HG02759 (cell line): ENCODE measurements at regions not wholly inside any gene's neighbourhood (a gene's known extent, or its start where the extent isn't known, plus 50 kb on each side); places are given as distances from the start of the nearest gene placed in this dataset.
"Not testable (repeated sequence)": the region's sequence is repeated elsewhere in the genome, so short reads cannot be mapped to it uniquely, and the experiment has no call there.

Source experiments
- ATAC-seq: cut with Tn5 transposase; IDR thresholded peaks from one replicate; pipeline ENCODE4 v1.9.1; 2021; ENCODE audit warnings: mild to moderate bottlenecking, moderate library complexity; ENCODE audit not compliant: unreplicated experiment

DNA sequence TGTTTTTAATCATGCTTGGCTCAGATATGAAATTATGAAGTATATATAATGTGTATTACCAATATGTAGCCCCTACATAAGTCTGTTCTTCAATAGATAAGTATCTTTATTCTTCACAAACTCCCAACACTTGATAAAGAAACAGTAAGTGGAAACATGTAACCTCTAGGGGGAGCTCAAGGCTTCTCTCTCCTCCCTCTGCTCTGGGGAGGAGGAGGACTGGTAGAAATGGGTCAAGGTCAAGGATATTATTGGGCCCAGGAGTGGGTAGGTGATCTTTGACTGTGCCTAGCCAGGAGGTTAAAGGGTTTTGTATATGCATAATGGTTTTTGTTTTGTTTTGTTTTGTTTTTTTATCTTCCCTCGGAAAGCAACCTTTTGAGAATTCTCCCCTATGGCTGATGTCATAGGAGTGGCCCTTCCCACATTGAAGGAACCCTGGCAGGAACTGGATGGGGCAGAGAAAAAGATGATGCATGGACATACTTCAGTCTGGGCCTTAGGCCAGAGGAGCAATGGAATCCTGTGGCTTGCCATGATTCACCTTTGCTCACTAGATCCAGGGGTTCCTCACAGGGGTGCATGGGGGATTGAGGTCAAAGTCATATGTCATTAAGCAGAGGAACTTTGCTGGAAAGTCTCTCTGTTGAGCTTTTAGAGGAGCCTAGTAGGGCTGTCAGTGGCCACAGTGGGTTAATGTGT is 460.3 kb downstream of the MID1IP1 start:
- ATAC-seq, result peak; percentile 42

GRCh38 chrX:39262641-39263040 is 461.4 kb downstream of the MID1IP1 start:
- no peak for ATAC-seq

- ATAC-seq, result no peak
Measured at GRCh38 chrX:39264023-39264422, 462.8 kb downstream of the MID1IP1 start.

DNA sequence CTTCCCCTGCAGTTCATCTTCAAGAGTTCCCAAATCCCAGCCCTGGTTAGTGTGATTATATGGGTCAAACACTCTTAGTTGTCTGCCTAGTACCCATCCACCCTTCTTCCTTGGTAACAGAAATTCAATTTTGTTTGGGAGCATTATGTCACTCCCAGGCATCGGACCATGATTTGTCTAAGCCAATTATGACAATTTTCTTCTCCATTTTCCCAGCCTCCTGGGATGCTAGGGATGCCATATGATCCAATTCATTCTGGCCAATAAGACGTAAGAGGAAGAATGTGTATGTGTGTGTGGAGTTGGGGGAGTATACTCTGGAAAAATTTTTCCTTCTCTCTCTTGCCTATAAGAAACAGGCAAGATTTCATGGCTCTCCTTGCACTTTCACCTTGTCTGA is 465.9 kb downstream of the MID1IP1 start:
- no peak for ATAC-seq

GRCh38 chrX:39268207-39268606 is 466.9 kb downstream of the MID1IP1 start:
- ATAC-seq, result no peak

DNA sequence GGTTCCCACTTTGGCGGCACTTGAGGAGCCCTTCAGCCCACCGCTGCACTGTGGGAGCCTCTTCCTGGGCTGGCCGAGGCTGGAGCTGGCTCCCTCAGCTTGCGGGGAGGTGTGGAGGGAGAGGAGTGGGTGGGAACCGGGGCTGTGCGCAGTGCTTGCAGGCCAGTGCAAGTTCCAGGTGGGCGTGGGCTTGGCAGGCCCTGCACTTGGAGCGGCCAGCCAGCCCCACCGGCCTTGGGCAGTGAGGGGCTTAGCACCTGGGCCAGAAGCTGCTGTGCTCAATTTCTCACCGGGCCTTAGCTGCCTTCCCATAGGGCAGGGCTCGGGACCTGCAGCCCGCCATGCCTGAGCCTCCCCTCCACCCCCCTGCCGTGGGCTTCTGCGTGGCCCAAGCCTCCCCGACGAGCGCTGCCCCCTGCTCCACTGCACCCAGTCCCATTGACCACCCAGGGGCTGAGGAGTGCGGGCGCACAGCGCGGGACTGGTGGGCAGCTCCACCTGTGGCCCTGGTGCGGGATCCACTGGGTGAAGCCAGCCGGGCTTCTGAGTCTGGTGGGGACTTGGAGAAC is 474.3 kb downstream of the MID1IP1 start:
- ATAC-seq, result no peak

- not testable (repeated sequence) for ATAC-seq
Measured at GRCh38 chrX:39277685-39278390, 476.6 kb downstream of the MID1IP1 start.

DNA sequence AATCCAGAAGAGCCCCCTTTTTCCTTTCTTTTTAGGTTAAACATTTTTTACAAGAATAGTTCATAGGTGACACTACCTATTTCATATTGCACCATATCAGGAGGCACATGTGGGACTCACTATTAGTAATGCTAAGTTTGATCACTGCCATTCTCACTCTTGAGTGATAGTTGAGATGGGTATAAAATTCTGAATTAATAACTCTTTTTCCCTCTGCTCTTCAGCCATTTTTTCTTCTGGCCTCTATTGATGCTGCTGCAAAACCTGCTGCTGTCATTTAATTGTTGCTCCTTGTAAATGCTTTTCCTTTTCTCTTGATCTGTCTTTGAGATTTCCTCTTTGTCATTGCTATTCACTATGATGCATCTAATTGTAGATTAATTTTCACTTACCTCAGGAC is 482.0 kb downstream of the MID1IP1 start:
- ATAC-seq, result no peak

GRCh38 chrX:39288592-39288991 is 487.3 kb downstream of the MID1IP1 start:
- ATAC-seq, result no peak

GRCh38 chrX:39289827-39290226 is 488.6 kb downstream of the MID1IP1 start:
- ATAC-seq, result no peak

DNA sequence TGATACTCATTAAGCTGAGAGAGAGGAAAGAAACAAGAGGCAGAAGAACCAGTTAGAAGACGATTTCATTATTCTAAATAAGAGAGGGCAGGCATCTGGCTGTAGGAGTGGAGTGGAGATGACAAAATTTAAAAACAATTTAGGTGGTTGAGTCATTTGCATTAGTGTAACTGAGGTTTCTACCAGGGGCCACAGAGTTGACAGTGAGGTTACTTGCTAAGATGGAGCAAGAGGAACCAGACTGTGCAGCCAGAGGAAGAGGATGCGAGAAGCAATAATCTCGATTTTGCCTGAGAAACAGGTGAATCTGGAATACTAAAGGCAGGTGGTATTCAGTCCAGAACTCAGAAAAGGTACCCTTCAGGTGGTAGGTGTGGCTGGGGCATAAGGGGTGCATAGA is 491.9 kb downstream of the MID1IP1 start:
- ATAC-seq, result no peak

DNA sequence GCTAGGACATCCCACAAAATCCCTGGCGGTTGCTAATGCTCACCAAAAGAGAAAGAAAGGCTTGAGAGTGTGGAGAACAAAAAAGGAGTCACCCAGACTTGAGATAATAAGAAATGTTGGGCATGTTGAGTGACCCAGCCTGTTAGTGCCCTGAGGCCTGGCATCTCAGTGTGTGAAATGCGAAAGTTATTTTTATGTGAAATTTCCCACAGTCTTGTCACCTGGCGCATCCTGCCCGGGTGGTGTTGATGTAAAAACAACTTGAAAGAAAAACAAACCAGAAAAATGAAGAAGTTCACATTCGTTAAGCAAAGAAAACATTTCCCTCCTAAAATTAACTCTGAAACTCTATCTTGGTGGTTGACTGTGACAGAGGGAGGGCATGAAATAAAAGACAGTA is 495.2 kb downstream of the MID1IP1 start:
- ATAC-seq, result no peak

- ATAC-seq, result no peak
Measured at GRCh38 chrX:39298821-39299220, 497.6 kb downstream of the MID1IP1 start.

- no peak for ATAC-seq
Measured at GRCh38 chrX:39299615-39300014, 498.4 kb downstream of the MID1IP1 start.

DNA sequence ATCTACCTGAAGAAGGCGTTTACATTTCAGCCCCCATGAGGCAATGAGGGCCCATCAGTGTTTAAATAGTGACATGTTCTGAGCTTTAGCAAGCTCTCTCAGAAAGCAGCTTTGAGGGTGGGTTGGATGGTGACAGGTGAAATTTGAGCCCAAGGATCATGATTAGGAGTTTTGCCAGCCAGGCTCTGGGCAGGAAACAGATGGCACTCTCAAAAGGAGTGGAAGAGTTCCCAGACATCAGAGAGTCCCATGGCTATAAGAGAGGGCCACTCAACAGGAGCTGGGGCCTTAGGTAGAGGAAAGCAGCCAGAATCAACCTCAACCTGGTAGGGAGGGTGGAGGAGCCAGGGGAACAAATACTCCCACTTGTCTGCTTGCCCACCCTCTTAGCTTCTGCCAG is 499.8 kb downstream of the MID1IP1 start:
- no peak for ATAC-seq

DNA sequence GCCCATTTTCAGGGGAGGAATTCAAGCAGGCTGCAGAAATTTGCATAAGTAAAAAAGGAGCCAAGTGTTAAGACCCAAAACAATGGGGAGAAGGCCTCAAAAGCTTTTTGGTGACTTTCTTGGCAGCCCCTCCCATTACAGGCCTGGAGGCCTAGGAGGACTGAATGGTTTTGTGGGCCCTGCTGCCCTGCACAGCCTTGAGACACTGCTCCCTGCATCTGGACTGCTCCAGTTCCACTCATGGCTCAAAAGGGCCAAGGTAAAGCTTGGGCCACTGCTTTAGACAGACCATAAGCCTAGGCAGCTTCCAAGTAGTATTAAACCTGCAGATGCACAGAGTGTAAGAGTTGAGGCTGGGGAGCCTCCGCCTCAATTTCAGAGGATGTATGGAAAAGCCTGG is 501.6 kb downstream of the MID1IP1 start:
- ATAC-seq, result no peak

DNA sequence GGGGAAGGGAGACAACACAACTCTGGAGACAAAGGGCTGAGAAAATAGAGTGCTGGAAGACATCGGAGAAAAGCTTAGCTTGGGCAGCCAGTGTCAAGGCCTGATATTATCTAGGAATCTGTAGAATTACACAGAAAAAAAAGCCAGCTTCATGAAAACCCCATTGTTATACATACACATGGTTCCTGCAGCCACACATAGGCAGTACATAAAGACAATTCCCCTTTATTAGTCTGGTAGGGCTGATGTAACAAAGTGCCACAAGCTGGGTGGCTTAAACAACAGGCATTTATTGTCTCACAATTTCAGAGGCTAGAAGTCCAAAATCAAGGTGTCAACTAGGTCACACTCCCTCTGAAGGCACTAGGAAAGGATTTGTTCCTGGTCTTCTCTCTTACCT is 503.5 kb downstream of the MID1IP1 start:
- no peak for ATAC-seq

GRCh38 chrX:39307488-39307887 is 506.2 kb downstream of the MID1IP1 start:
- no peak for ATAC-seq

GRCh38 chrX:39308126-39308525 is 506.9 kb downstream of the MID1IP1 start:
- ATAC-seq, result no peak

DNA sequence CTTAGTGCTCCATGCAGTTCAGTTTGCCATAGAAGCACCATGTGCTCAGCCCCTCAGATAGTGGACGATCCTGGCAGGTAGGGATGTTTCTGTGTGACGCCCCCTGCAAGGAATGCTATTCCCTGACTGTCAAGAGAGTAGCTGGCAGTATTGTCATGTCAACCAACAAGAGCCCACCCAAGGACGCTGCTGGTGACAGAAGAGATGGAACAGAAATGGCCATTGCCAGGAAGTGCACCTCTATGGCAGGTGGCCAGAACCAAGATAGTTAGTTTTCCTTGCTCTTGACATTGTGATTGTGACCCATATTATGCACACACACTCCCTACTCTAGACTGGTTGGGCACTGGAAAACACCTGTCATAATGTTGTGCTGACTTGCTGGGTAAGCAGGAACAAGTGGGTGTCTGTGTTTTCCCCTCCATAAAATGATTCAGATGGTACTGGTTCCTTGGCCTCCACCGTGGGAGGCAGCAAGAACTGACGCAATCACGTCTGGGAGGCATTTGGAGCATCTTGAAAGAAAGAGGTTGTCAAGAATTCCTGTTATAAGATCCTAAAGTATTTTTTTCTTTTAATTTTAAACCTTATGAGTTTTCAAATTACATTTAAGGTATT is 507.9 kb downstream of the MID1IP1 start:
- no peak for ATAC-seq

DNA sequence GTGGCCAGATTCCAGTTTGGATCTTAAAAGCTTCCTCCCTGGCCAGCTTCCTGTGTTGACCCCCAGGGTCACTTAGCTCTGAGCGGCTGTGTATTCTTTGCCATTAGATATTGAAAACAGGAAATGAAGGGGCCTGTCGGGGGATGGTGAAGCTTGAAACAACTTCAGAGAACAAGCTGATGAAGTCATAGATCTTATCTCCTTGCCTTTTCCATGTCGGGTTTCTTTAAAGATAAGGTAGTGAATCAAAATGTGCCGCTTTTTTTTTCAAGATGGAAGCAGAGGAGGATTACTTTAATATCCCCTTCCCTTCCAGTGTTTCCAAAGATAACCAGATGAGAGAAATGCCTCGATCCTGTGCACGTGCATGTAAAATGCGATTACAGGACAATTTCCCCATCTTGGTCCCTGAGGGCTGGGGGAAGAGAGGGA is 508.5 kb downstream of the MID1IP1 start:
- no peak for ATAC-seq

DNA sequence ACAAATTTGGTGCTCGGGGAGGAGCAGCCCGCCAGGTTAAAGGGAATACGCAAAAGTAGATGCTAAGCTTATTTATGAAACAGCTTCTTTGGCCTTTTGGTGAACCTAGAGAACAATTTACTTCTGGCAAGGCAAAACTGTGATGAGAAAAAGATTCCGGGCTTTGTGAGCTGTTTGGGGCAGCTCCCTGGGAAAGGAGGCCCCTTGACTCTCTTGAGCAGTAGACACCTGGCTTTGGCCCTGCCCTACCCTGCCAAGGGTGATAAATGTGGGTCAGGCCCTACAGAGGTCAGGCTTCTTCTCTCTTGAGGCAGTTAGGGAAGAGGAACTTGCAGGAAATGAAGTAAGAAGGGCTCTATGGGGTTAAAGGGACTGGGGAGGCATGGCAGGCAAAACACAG is 509.6 kb downstream of the MID1IP1 start:
- no peak for ATAC-seq
